C4-2B (cell line): ENCODE measurements at regions not wholly inside any gene's neighbourhood (a gene's known extent, or its start where the extent isn't known, plus 50 kb on each side); places are given as distances from the start of the nearest gene placed in this dataset.

Experiments used
- H3K27ac ChIP-seq: fragments of 450-650 bp; 2 replicates; pipeline ENCODE4 v1.5.1; 2017
- CTCF ChIP-seq: fragments of 450-650 bp; conservative IDR thresholded peaks from 2 replicates; pipeline ENCODE4 v1.5.1; 2017; ENCODE audit warnings: mild to moderate bottlenecking
- ZFX ChIP-seq: fragments of 450-650 bp; IDR thresholded peaks from 2 replicates; pipeline ENCODE4 v1.6.1; 2017

DNA sequence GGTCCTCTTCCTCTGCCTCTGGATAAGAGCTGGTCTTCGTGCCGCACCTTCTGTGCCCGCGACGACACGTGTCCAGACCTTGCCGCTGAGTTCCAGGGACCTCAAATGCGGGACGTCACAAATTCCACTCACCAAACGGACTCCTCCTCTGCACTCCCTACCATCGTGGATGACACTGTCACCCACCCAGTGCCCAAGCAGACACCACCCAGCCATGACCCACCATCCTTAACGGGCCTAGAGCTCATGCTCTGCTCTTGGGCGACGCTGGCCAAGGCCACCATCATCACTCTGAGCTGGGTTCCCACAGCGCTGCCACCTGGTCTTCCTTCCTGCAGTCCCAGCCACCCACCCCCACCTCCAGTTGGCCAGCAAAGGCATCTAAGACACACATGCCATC is 96.4 kb upstream of the RPL38 start:
- TF ChIP-seq CTCF (no peak), ZFX (no peak)
- H3K27ac ChIP-seq: no peak overlapping the region

DNA sequence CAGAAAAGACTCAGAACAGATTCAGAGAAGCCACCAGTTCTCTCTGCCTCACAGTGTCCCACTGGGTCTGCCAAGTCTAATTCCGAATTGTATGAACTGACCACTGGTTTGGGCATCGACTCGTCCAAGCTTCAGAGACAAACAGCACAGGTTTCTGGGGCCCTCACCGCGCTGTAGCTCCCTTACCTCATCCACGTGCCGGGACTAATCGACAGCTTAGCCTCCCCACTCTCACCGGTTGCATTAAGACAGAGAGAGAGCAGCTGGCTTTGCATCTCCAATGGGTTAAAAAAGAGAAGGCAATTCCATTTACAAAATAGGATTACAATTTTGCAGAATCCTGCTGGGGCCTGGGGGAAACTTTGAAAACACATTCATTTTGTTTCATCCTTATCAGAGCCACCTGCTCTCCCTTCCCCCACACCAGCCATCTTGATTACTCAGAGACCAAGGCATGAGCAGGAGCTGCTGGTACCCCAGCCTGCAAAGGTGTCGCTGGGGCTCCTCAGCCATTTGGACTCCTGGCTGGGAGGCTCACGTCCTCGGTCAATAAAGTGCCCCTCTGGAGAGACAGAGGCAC is 95.3 kb upstream of the RPL38 start:
- no peak for TF ChIP-seq ZFX
- H3K27ac ChIP-seq: no peak overlapping the region

DNA sequence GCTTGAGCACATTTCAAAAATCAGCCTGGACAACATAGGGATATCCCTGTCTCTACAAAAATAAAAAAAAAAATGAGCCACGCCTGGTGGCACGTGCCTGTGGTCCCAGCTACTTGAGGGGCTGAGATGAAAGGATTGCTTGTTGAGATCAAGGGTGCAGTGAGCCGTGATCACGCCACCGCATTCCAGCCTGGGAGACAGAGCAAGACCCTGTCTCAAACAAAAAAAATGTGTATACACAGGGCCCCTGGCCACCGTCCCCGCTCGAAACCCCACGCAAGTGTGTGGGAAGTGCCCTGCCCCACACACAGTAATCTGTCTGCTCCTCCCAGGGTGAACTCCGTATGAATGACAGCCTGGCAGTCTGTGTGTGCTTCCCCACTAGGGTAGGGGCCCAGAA is 93.0 kb upstream of the RPL38 start:
- TF ChIP-seq ZFX (no peak), CTCF (no peak)
- no peak overlapping the region for H3K27ac ChIP-seq

- no peak overlapping the region for H3K27ac ChIP-seq
- TF ChIP-seq CTCF (no peak), ZFX (no peak)
Measured at GRCh38 chr17:74113326-74113725, 90.2 kb upstream of the RPL38 start.

GRCh38 chr17:74113952-74114351 is 89.5 kb upstream of the RPL38 start:
- no peak for TF ChIP-seq CTCF
- TF ChIP-seq ZFX: no peak
- H3K27ac ChIP-seq: no peak overlapping the region

DNA sequence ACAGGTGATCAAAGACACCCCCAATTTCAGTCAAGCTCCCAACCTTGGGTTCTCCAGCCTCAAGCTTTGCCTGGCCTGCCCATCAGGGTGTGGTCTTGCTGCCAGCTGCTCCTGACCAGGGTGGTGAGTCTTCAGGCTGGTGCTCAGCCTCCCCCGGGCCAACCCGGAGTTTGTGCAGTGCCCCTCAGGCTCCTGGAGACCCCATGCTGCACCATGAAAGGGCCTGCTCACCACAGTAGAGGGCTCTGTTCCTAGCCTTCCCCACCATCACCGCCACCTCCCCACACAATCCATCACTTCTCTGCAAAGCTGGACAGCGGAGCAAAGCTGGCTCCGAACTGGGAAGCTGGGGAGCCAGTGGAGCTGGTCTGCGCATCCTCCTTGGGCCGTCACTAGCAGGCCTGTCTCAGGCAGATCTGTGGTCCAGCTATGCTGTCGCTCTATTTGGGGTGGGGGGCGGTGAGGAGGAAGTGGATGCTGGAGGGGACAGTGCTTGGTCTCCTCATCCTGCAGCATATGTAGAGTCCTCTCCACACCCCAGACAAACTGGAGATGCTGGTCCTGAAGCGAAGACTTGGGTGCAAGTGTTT is 88.5 kb upstream of the RPL38 start:
- H3K27ac ChIP-seq: no peak overlapping the region
- TF ChIP-seq ZFX (no peak), CTCF (no peak)

- no peak overlapping the region for H3K27ac ChIP-seq
- TF ChIP-seq ZFX: no peak
- no peak for TF ChIP-seq CTCF
Measured at GRCh38 chr17:74115586-74115985, 87.9 kb upstream of the RPL38 start.

DNA sequence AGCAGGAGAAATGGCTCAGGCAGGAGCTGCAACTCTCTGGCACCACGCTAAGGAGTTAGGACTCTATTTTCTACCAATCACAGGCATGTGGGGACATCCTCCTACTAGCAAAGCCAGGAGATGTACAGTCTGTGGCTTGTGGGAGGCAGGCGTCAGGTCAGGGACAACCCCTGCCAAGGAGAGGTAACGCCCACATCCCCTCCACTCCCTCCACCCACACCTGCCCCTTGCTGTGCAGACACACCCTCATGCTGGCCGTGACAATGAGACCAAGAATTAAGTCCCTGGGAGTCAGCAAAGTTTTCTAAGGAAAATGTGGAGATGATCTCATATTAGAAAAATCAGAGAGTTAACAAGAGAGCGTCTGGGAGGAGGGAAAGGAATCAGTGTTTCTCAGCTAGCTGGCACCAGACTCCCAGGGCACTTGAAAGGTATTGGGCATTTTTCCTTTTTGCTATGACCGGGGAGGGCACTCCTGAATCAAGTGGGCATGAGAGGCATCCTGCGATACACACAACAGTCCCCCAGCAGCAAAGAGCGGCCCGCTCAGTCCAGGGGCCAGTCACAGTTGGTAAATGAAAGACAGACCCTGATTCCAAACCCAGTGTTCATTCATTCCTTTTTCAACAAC is 87.3 kb upstream of the RPL38 start:
- TF ChIP-seq ZFX (no peak), CTCF (no peak)
- no peak overlapping the region for H3K27ac ChIP-seq
